ENCODE measurements at regions not wholly inside any gene's neighbourhood (a gene's known extent, or its start where the extent isn't known, plus 50 kb on each side); places are given as distances from the start of the nearest gene placed in this dataset.
"Not testable (repeated sequence)": the region's sequence is repeated elsewhere in the genome, so short reads cannot be mapped to it uniquely, and the experiment has no call there.

DNA sequence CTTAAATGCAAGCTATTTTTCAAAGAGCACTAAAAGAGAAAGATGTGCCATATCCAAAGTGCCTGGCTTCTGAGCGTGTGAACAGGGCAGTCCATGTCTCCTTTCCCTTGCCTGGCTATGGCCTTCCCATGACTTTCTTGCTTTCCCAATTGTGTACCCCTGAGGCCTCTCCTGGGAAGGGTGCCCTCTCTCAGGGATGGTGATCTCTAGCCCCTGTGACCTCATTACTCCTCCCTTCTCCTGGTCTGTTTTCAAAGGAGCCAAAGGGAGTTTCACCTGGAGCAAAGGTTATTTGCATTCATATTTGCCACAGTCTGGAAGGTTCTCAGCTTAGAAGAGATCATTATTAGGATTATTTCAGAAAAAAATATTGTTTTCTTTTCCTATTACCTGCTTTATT lies 429.4 kb upstream of the TMTC1 start:
- intact Hi-C loops (cut with micrococcal nuclease), result no loop called here

- intact Hi-C loops (cut with micrococcal nuclease), result no loop called here
Observed at GRCh38 chr12:30211743-30212142, 428.0 kb upstream of the TMTC1 start.

GRCh38 chr12:30203981-30204380 lies 420.2 kb upstream of the TMTC1 start:
- intact Hi-C loops (cut with micrococcal nuclease), result no loop called here

DNA sequence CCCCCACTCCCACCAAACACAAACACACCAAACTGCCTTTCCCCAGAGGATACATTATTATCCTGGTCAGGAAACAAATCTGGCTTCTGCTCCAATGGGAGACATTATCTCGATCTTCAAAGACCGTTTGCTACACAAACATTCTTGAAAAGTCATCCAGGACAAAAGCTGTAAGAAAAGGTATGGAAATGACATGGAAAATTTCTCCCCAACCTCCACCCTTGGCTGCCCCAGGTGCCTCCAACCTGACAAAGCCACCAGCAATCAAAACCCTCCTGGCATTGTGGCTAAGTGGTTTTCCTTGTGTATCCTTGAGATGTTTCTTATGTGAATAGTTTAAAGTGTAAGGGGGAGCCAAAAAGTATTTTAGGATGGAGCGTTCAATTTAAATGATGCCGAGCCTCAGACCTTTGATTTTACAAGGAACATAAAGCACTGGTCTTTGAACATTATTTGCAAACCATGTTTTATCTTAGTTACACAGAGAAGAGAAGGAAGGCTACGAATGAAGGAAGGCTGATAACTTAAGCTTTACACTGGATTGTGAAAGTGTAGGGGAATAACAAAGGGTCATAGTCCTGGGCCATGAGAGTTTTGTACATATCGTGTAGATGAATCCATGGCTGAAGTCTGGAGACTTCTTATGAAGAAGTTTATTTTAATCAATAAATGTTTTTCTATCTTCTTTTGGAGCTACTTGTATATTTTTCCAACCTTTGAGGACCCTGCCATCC lies 418.9 kb upstream of the TMTC1 start:
- intact Hi-C loops (cut with micrococcal nuclease), result no loop called here

GRCh38 chr12:30201301-30202160 lies 417.8 kb upstream of the TMTC1 start:
- intact Hi-C loops (cut with micrococcal nuclease), result loop anchor here (2.0 kb wide), 1 partner anchor 21 kb away; no protein-coding TSS in a partner anchor

- intact Hi-C loops (cut with micrococcal nuclease), result loop anchor here (2.0 kb wide), 1 partner anchor 20 kb away; no protein-coding TSS in a partner anchor
Observed at GRCh38 chr12:30200864-30201263, 417.1 kb upstream of the TMTC1 start.

GRCh38 chr12:30197392-30198057 lies 413.8 kb upstream of the TMTC1 start:
- intact Hi-C loops (cut with micrococcal nuclease), result no loop called here

GRCh38 chr12:30191696-30192455 lies 408.1 kb upstream of the TMTC1 start:
- intact Hi-C loops (cut with micrococcal nuclease), result no loop called here

- intact Hi-C loops (cut with micrococcal nuclease), result no loop called here
Observed at GRCh38 chr12:30188602-30189326, 405.0 kb upstream of the TMTC1 start.

DNA sequence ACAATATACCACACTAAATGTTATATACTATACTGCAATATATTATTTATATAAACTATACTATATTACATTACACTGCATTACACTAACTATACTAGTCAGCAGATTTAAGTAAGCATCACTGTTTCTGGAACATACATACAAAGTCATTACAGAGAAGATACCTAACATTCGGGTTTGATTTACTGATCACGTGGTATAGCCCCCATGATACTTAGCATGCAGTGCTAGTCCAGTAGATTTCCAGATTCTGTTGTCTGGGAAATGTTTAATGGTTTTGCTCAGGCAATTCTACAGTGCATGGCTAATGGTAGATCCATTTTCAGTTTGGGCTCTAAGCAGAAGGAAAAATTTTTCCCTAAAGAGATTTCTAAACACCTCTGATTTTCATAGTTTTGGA lies 403.7 kb upstream of the TMTC1 start:
- intact Hi-C loops (cut with micrococcal nuclease), result no loop called here

- intact Hi-C loops (cut with micrococcal nuclease), result loop anchor here (2.0 kb wide), 1 partner anchor 19 kb away; no protein-coding TSS in a partner anchor
Observed at GRCh38 chr12:30181334-30181733, 397.6 kb upstream of the TMTC1 start.

- intact Hi-C loops (cut with micrococcal nuclease), result loop anchor here (2.0 kb wide), 1 partner anchor 20 kb away; no protein-coding TSS in a partner anchor
Observed at GRCh38 chr12:30180602-30181001, 396.9 kb upstream of the TMTC1 start.

DNA sequence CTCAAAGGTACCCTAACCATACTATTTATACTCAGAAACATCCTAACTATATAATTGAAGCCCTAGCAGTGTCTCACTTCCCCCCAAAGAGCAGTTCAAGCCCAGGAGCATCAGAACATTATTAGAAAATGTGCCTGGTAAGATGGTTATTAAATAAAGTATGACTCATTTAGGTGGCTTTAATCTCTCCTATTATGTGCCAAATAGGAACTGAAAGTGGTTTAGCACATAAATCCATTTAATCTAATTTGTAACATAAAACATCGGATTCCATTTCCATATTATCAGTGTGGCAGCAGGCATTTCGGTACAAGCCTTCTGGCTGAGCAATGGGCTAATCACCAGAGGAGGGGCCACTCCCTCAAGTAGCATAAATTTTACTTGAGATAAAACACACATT lies 395.2 kb upstream of the TMTC1 start:
- intact Hi-C loops (cut with micrococcal nuclease), result no loop called here

DNA sequence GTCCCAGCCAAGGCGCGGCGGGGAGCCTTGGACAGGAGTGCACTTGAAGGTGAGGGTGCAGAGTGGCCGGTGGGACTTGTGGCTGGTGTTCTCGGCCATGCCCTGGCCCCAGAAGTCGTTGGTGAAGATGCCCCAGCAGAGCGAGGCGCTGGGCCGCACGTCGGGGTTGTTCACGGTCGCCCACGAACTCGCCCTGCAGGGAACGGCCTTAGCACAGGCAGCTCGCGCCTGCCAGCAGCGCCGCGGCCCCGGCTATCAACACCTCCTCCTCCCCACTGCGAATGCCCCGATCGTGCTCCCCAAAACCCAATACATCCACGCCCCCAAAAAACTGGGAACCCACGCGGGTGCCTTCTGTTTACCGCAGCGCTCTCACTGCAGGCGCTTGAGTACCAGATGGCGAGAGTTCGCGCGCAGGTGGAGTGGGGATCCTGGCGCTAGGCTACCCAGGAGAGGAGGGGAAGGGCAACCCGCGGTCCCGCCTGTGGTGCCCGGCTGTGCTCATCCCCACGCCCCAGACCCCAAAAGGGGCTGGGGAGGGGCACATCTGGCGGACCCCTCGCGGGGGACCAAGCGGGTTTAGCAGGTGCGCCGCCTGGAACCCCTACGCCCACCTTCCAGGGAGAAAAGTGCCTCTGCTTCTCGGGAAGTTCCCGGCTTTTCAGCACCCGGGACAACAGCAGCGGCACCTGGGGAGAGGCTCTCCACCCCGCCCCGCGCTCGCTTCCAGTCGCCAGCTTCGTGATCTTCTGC lies 386.3 kb upstream of the TMTC1 start:
- intact Hi-C loops (cut with micrococcal nuclease), result no loop called here

GRCh38 chr12:30166006-30166795 lies 382.5 kb upstream of the TMTC1 start:
- intact Hi-C loops (cut with micrococcal nuclease), result no loop called here

DNA sequence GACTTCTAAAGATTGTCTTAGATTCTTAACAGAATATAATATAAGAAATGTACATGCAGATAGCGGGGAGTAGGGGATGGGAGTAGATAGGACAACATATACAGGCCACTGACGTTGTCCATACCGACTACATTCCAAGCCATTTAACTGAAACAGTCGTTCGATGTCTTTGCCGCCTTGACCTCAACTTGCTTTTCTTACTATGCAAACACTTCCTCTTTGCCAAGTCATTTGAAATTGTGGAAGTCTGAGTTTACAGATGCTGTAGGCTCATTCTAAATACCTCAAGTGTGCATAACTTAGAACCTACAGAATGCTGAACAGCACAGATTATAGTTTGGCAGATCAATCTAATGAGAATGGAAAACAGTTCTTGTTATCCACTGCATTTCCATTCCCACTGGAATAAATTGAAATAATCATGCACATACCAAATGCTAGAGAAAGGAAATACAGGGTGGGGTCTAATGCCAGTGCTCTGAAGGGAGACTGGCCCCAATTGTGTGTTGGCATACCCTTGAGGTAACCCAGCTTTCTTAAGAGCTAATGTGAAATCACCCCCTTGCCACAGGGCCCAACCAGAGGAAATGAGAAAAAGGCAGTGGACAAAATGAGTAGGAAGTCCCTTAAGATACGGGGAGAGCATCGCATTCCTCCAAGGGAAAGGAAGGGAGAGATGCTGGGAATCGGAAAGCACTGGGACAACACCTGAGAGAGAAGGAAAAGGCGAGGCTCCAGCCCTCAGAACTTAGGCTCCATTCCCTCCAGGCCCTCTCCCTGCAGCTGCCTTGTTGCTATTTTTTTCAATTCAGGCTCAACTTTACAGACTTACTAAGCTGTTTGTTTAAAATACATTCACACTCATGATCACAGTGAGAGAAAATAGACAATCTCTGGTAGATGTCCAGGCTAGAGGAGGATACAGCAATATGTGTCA lies 380.9 kb upstream of the TMTC1 start:
- intact Hi-C loops (cut with micrococcal nuclease), result no loop called here

- intact Hi-C loops (cut with micrococcal nuclease), result not testable (repeated sequence)
Observed at GRCh38 chr12:30156833-30157232, 373.1 kb upstream of the TMTC1 start.
